Sigmoid colon (tissue), 4 donors: ENCODE measurements at regions not wholly inside any gene's neighbourhood (a gene's known extent, or its start where the extent isn't known, plus 50 kb on each side); places are given as distances from the start of the nearest gene placed in this dataset.

Experiments
- CTCF ChIP-seq, 4 experiments: fragments of 450-650 bp in 3 of 4; fragments of 200-600 bp in 1 of 4; IDR thresholded peaks; one replicate each; pipeline ENCODE4 v1.5.1; 2016 to 2019; ENCODE audit warnings: antibody characterized with exemption in 4 of 4, mild to moderate bottlenecking in 3 of 4, moderate library complexity in 2 of 4
- EP300 ChIP-seq, 4 donors: sonication (generic); formaldehyde crosslinking; IDR thresholded peaks; one replicate each; pipeline ENCODE4 v1.6.1; 2017; ENCODE audit warnings: antibody characterized with exemption in 4 of 4
- POLR2A ChIP-seq, 2 donors: fragments of 450-650 bp; IDR thresholded peaks; one replicate each; pipeline ENCODE4 v1.6.1; 2016; ENCODE audit warnings: antibody characterized with exemption in 2 of 2, mild to moderate bottlenecking in 2 of 2, moderate library complexity in 2 of 2
- POLR2AphosphoS5 ChIP-seq, 4 donors: sonication (generic); formaldehyde crosslinking; IDR thresholded peaks; one replicate each; pipeline ENCODE4 v1.6.1; 2017; ENCODE audit warnings: antibody characterized with exemption in 4 of 4

GRCh38 chr6:67971812-67972211, 663.3 kb upstream of the ADGRB3 start:
- TF ChIP-seq CTCF (IDR thresholded peaks at IDR 0.05) (no peak), POLR2AphosphoS5 (IDR thresholded peaks at IDR 0.05) (no peak), EP300 (IDR thresholded peaks at IDR 0.05) (no peak), POLR2A (IDR thresholded peaks at IDR 0.05) (no peak)
